ENCODE measurements at regions not wholly inside any gene's neighbourhood (a gene's known extent, or its start where the extent isn't known, plus 50 kb on each side); places are given as distances from the start of the nearest gene placed in this dataset.

DNA sequence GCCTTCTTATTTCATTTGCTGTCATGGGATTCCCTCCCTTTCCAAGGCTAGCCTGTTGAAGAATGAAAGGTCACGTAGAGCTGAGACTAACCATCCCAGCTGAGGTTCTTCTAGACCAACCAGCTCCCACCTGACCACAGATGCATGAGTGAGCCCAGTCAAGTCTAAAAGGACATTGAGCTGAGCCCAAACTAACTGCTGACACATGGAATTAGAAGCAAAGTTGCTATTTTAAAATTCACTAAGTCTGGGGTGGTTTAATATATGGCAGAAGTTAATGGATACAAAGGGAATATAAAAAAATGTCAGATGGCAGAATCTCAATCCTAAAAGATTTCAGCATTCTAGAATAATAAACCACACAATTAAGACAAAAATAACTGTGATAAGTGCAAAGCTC lies 118.9 kb upstream of the RASGEF1B start:
- Histone ChIP-seq H3K9ac (ENCODE audit: control insufficient read depth, insufficient read depth, low read length) (no peak overlapping the region), H3K27me3 (replicated peaks in 1 of 2; ENCODE audit: control insufficient read depth in 2 of 2, insufficient read depth in 2 of 2, low read length in 1 of 2) (no peaks in the 10 kb centered on the region), H3K9me3 (replicated peaks; ENCODE audit: control insufficient read depth, insufficient read depth, low read length) (no peaks in the 10 kb centered on the region), H3K4me3 (no peak overlapping the region), H3K27ac (ENCODE audit: control insufficient read depth, insufficient read depth) (no peak overlapping the region), H4K20me1 (ENCODE audit: control insufficient read depth, insufficient read depth) (no peaks in the 10 kb centered on the region), H2AFZ (ENCODE audit: control insufficient read depth, low read depth, low read length) (no peak overlapping the region), H3K79me2 (ENCODE audit: control insufficient read depth, insufficient read depth, low read length) (no peaks in the 10 kb centered on the region), H3K4me2 (ENCODE audit: control insufficient read depth, insufficient read depth) (no peak overlapping the region), H3K4me1 (ENCODE audit: control insufficient read depth, insufficient read depth, low read length) (no peaks in the 10 kb centered on the region), H3K36me3 (ENCODE audit: control insufficient read depth in 2 of 2, insufficient read depth in 2 of 2, low read length in 1 of 2) (no peaks in the 10 kb centered on the region)
- RAD21 ChIA-PET (ENCODE audit: unreplicated experiment): no interaction called here
- POLR2A ChIA-PET: no interaction called here
- ATAC-seq: no peak
- intact Hi-C loops (cut with micrococcal nuclease; ENCODE audit: unreplicated experiment) (no loop called here), in situ Hi-C loops (cut with MboI) (no loop called here)
- SMC1A ChIA-PET (ENCODE audit: uncharacterized antibody, unreplicated experiment): interaction anchor here (0.8 to 0.9 kb wide), 2 partner anchors 48 to 123 kb away, joined by 3 to 4 read pairs; no protein-coding TSS in a partner anchor
- TF ChIP-seq ZZZ3 (IDR thresholded peaks at IDR 0.05; ENCODE audit: control insufficient read depth, insufficient read length, low read depth) (no peak), IKZF1 (conservative IDR thresholded peaks at IDR 0.05) (no peak), MEF2B (IDR thresholded peaks at IDR 0.05; ENCODE audit: partially characterized antibody, poor library complexity, severe bottlenecking) (no peak), ZNF207 (IDR thresholded peaks at IDR 0.05; ENCODE audit: borderline replicate concordance) (no peak)
- TF ChIP-seq, protein P1, sequence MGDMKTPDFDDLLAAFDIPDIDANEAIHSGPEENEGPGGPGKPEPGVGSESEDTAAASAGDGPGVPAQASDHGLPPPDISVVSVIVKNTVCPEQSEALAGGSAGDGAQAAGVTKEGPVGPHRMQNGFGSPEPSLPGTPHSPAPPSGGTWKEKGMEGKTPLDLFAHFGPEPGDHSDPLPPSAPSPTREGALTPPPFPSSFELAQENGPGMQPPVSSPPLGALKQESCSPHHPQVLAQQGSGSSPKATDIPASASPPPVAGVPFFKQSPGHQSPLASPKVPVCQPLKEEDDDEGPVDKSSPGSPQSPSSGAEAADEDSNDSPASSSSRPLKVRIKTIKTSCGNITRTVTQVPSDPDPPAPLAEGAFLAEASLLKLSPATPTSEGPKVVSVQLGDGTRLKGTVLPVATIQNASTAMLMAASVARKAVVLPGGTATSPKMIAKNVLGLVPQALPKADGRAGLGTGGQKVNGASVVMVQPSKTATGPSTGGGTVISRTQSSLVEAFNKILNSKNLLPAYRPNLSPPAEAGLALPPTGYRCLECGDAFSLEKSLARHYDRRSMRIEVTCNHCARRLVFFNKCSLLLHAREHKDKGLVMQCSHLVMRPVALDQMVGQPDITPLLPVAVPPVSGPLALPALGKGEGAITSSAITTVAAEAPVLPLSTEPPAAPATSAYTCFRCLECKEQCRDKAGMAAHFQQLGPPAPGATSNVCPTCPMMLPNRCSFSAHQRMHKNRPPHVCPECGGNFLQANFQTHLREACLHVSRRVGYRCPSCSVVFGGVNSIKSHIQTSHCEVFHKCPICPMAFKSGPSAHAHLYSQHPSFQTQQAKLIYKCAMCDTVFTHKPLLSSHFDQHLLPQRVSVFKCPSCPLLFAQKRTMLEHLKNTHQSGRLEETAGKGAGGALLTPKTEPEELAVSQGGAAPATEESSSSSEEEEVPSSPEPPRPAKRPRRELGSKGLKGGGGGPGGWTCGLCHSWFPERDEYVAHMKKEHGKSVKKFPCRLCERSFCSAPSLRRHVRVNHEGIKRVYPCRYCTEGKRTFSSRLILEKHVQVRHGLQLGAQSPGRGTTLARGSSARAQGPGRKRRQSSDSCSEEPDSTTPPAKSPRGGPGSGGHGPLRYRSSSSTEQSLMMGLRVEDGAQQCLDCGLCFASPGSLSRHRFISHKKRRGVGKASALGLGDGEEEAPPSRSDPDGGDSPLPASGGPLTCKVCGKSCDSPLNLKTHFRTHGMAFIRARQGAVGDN (IDR thresholded peaks at IDR 0.05): no peak
- 27% methylated on average over 1 of the region's 1 CpG for WGBS (ENCODE audit: insufficient coverage, insufficient replicate concordance, low lambda C conversion rate, missing lambda C conversion rate)
- CTCF ChIA-PET: interaction anchor here (0.5 to 0.9 kb wide), 3 partner anchors 15 to 36 kb away, joined by 3 read pairs; no protein-coding TSS in a partner anchor
- no TSS peak for BruUV-seq (replicated peaks)
- FAIRE-seq: no peak
- no peak for DNase-seq (ENCODE audit: low read depth, low spot score)

All from GM12878 (cell line).